Right lobe of liver (tissue), 6 donors: ENCODE measurements at regions not wholly inside any gene's neighbourhood (a gene's known extent, or its start where the extent isn't known, plus 50 kb on each side); places are given as distances from the start of the nearest gene placed in this dataset.

Source experiments
- ATAC-seq, 4 donors: fragments of 200-7000 bp; cut with Tn5 transposase; one replicate each; pipeline ENCODE4 v1.9.1; 2020; ENCODE audit warnings: mild to moderate bottlenecking in 4 of 4, moderate library complexity in 4 of 4
- DNase-seq, 3 donors: peaks; one replicate each; pipeline ENCODE4 v3.0.0-alpha.2; 2020
- H3K27ac ChIP-seq, 3 donors: fragments of 200-600 bp; one replicate each; pipeline ENCODE4 v1.8.0; 2022
- H3K27me3 ChIP-seq, 2 donors: fragments of 200-600 bp; one replicate each; pipeline ENCODE4 v1.8.0; 2022
- H3K36me3 ChIP-seq, 4 donors: fragments of 200-600 bp; sonication (generic) in 1 of 4; one replicate each; pipeline versions ENCODE4 v1.5.1 to v1.8.0; 2017 to 2022; ENCODE audit warnings: control low read depth in 1 of 4
- H3K4me1 ChIP-seq, 4 donors: fragments of 200-600 bp; sonication (generic) in 1 of 4; one replicate each; pipeline versions ENCODE4 v1.5.1 to v1.8.0; 2017 to 2022; ENCODE audit warnings: control low read depth in 1 of 4
- H3K4me3 ChIP-seq, 3 donors: fragments of 200-600 bp; one replicate each; pipeline ENCODE4 v1.8.0; 2022
- H3K9me3 ChIP-seq, 4 donors: fragments of 200-600 bp; sonication (generic) in 1 of 4; one replicate each; pipeline versions ENCODE4 v1.5.1 to v1.8.0; 2017 to 2022; ENCODE audit warnings: control low read depth in 1 of 4
- POLR2A ChIP-seq: fragments of 450-650 bp; IDR thresholded peaks from one replicate; pipeline ENCODE4 v1.6.1; 2017; ENCODE audit warnings: antibody characterized with exemption, mild to moderate bottlenecking
- WGBS: methylation state at CpG from one replicate; pipeline ENCODE4 v1.1.6; 2018; ENCODE audit warnings: low coverage, low lambda C conversion rate; ENCODE audit not compliant: insufficient coverage; ENCODE audit errors: missing lambda C conversion rate; 5-methylcytosine and 5-hydroxymethylcytosine counted together
- intact Hi-C, 2 donors: fragments of 100-400 bp; cut with DNase I; formaldehyde crosslinking; loops; one replicate each; pipeline versions ENCODE4 v1.11.2 to v1.14.1; 2022
- TF ChIP-seq, protein P1 (sequence below), 4 donors: fragments of 200-600 bp in 3 of 4; fragments of 450-650 bp in 1 of 4; IDR thresholded peaks; one replicate each; pipeline versions ENCODE4 v1.5.1 to v1.8.0; 2016 to 2022; ENCODE audit warnings: antibody characterized with exemption in 4 of 4, mild to moderate bottlenecking in 2 of 4
- donor health status: DM: no; HTN: yes; CAD: no.
- donor health status: DM: no; HTN: no; CAD: no.
- donor health status: DM: no; HTN: no; CAD: no.
- donor health status: DM: no; HTN: yes; CAD: no.
- donor health status: DM: no; HTN: yes; CAD: no.

DNA sequence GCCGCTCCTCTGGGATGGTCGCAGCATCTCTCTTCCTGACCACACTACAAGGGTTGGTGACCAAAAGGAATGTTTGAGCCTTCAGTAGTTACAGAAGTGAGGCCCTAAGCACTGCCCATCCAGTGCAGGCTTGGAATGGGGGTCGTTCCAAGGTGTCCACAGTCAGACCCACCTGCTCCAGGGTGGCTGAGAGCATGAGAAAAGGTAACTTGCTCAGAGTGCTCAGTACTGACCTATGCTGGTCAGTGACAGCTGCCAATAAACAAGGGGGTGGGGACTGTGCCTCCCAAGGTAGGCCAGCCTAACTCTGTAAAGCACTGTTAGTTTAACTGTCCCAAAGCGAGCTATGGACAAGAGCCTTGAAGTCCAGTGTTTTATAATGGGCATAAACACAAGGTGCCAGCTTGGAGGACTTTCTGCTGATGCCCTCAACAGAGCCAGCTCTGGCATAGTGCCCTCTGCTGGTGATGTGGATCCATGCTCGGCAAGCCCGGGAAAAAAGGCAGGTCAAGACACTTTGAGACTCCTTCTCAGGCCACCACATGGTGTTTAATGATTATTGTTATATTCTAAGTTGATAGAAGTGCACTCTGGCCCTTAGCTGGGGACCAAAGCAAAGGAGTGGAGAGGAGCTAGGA lies 78.1 kb upstream of the DNAH14 start:
- H3K27ac ChIP-seq, result no peak overlapping the region
- TF ChIP-seq POLR2A, result no peak
- TF ChIP-seq, protein P1, sequence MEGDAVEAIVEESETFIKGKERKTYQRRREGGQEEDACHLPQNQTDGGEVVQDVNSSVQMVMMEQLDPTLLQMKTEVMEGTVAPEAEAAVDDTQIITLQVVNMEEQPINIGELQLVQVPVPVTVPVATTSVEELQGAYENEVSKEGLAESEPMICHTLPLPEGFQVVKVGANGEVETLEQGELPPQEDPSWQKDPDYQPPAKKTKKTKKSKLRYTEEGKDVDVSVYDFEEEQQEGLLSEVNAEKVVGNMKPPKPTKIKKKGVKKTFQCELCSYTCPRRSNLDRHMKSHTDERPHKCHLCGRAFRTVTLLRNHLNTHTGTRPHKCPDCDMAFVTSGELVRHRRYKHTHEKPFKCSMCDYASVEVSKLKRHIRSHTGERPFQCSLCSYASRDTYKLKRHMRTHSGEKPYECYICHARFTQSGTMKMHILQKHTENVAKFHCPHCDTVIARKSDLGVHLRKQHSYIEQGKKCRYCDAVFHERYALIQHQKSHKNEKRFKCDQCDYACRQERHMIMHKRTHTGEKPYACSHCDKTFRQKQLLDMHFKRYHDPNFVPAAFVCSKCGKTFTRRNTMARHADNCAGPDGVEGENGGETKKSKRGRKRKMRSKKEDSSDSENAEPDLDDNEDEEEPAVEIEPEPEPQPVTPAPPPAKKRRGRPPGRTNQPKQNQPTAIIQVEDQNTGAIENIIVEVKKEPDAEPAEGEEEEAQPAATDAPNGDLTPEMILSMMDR (IDR thresholded peaks at IDR 0.05), result peak; percentile 68 to 83 (median 81)
- no peak overlapping the region for H3K4me3 ChIP-seq
- H3K36me3 ChIP-seq, result no peaks in the 10 kb centered on the region
- H3K9me3 ChIP-seq, result no peaks in the 10 kb centered on the region
- H3K27me3 ChIP-seq, result no peaks in the 10 kb centered on the region
- no peaks in the 10 kb centered on the region for H3K4me1 ChIP-seq
- DNase-seq, result peak; percentile 76 to 78 (median 78)
- WGBS, result 4% methylated on average over 2 of the region's 6 CpGs
- intact Hi-C loops, result loop anchor here (5.0 to 10.0 kb wide), 3 partner anchors 204 to 334 kb away; no protein-coding TSS in a partner anchor
- peak; percentile 90 to 95 (median 92) for ATAC-seq

DNA sequence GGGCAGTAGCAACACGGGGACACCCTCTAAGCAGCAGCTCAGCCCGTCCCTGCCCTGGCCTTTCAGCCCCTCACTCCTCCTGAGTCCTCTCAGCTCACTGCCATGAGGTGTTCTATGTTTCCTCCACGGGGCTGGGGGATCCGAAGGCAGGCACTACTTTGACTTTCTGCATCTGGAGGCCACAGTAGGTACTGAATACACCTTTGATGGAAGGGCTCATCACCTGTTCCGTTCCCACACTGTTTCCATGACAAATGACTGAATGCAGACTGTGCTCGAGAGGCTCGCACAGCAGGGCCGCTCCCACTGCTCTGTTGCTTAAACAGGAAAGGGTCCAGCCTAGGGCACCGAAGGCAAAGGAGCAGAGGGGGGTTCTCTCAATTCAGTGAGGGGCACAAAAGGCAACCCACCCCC lies 77.6 kb upstream of the DNAH14 start:
- ATAC-seq (peak; percentile 35 to 52 (median 44)), DNase-seq (no peak)
- H3K27me3 ChIP-seq, result no peaks in the 10 kb centered on the region
- WGBS, result 48% methylated on average over 7 of the region's 9 CpGs
- H3K36me3 ChIP-seq, result no peaks in the 10 kb centered on the region
- TF ChIP-seq, protein P1 (IDR thresholded peaks at IDR 0.05), result no peak
- no peak for TF ChIP-seq POLR2A
- no peak overlapping the region for H3K4me3 ChIP-seq
- no peaks in the 10 kb centered on the region for H3K9me3 ChIP-seq
- intact Hi-C loops, result loop anchor here (5.0 to 10.0 kb wide), 3 partner anchors 205 to 335 kb away; no protein-coding TSS in a partner anchor
- no peak overlapping the region for H3K27ac ChIP-seq
- no peaks in the 10 kb centered on the region for H3K4me1 ChIP-seq

DNA sequence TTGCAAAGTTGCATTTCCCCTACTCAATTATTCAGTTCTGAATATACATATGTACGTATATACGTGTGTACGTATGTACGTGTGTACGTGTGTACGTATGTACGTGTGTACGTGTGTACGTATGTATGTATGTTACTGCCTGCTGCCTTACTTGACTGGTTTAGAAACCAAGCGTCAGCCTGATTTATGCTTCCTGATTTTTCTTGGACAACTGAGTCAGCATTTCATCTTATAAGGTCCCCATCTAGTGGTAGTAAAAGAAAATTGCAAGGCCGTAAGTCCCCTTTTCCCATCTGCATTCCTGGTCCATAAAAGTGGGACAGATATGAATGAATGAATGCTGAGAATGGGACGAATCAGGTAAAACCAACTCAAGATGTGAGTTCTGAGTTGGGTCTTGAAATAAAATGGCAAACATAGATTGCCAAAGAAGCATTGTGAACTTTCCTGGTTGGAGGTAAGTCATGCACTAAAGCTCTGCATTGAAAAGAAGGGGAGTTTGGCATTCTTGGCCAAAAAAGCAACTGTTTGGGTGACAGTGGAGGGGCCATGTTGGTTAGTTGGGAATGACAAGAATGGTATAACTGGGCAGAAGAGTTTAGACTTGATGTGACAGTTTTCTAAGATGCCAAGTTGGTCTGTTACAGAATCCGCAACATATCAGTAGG lies 76.4 kb upstream of the DNAH14 start:
- no peak for TF ChIP-seq POLR2A
- TF ChIP-seq, protein P1 (IDR thresholded peaks at IDR 0.05), result peak; percentile 68 to 83 (median 72)
- Histone ChIP-seq H3K27me3 (no peaks in the 10 kb centered on the region), H3K36me3 (no peaks in the 10 kb centered on the region), H3K27ac (no peak overlapping the region), H3K4me3 (no peak overlapping the region), H3K4me1 (no peaks in the 10 kb centered on the region), H3K9me3 (no peaks in the 10 kb centered on the region)
- WGBS, result 28% methylated on average over 13 of the region's 13 CpGs
- ATAC-seq, result peak; percentile 48 to 81 (median 70)
- DNase-seq, result no peak
- intact Hi-C loops, result loop anchor here (5.0 to 10.0 kb wide), 3 partner anchors 206 to 336 kb away; no protein-coding TSS in a partner anchor

DNA sequence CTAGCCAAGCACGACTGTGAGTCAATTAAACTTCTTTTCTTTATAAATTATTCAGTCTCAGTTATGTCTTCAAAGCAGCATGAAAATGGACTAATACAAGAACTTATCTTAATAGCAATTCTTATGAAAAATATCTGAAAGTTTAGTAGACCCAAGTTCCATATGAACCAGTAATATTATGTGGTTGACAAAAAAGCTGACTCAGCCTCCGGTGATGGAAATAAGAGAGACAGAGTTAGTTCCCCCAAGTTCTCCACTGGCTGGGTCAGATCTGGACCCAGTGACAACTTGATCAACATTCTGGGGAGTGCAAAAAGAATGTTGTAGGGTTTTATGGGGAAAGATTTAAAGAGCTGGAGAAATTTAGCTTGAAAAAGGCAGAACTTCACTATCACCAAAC lies 72.5 kb upstream of the DNAH14 start:
- no peak for TF ChIP-seq POLR2A
- TF ChIP-seq, protein P1 (IDR thresholded peaks at IDR 0.05), result no peak
- 68% methylated on average over 2 of the region's 2 CpGs for WGBS
- intact Hi-C loops, result loop anchor here in 1 of 2 donors (10.0 kb wide), 1 partner anchor 212 kb away; no protein-coding TSS in a partner anchor

More for the DNA sequence above, 72.5 kb upstream of the DNAH14 start:
- no peak for DNase-seq
- no peak overlapping the region for H3K27ac ChIP-seq
- H3K9me3 ChIP-seq, result no peaks in the 10 kb centered on the region
- no peaks in the 10 kb centered on the region for H3K27me3 ChIP-seq
- no peaks in the 10 kb centered on the region for H3K4me1 ChIP-seq
- H3K36me3 ChIP-seq, result no peaks in the 10 kb centered on the region
- no peak overlapping the region for H3K4me3 ChIP-seq
- ATAC-seq, result no peak
